ENCODE measurements at regions not wholly inside any gene's neighbourhood (a gene's known extent, or its start where the extent isn't known, plus 50 kb on each side); places are given as distances from the start of the nearest gene placed in this dataset.

DNA sequence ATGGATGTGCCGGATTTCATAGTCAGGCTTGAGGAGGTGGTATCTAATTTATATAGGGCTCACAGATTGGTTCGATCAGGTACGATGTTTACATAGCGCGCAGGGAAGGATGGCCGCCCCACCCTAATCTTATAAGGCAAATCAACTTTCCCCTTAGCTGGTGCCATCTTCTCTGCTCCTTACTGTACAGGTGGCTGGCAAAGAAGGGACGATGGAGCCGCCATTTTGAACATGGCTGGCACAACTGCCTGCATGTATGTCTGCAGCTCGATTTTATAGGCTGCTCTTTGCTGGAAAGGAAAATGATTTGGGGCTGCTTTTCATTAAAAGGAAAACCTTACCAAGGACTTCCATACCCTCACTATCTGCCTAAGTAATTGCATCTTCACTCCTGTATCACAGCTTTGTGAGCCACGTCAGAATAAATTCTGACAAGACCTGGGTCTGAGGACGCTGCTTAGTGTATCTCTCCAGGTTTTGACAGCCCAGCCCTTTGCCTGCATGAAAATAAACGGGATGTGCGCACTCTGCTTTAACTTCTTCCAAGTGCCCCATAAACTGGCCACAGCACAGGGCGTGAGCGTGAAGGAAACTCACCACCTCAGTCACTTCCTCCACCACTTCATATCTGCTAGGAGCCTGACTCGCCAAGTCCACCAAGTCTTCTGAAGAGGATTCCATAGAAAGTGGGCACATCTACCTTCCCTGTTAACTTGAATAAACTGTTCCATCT, 109.4 kb upstream of the ARMC2 start:
- Mint-ChIP-seq H3K36me3 (ENCODE audit: low read depth) (no peaks in the 10 kb centered on the region), H3K27me3 (ENCODE audit: low read depth, poor library complexity) (peaks cover 24% of the 10 kb centered on the region)
- TF ChIP-seq, protein P1, sequence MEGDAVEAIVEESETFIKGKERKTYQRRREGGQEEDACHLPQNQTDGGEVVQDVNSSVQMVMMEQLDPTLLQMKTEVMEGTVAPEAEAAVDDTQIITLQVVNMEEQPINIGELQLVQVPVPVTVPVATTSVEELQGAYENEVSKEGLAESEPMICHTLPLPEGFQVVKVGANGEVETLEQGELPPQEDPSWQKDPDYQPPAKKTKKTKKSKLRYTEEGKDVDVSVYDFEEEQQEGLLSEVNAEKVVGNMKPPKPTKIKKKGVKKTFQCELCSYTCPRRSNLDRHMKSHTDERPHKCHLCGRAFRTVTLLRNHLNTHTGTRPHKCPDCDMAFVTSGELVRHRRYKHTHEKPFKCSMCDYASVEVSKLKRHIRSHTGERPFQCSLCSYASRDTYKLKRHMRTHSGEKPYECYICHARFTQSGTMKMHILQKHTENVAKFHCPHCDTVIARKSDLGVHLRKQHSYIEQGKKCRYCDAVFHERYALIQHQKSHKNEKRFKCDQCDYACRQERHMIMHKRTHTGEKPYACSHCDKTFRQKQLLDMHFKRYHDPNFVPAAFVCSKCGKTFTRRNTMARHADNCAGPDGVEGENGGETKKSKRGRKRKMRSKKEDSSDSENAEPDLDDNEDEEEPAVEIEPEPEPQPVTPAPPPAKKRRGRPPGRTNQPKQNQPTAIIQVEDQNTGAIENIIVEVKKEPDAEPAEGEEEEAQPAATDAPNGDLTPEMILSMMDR (IDR thresholded peaks at IDR 0.05) = no peak

DNA sequence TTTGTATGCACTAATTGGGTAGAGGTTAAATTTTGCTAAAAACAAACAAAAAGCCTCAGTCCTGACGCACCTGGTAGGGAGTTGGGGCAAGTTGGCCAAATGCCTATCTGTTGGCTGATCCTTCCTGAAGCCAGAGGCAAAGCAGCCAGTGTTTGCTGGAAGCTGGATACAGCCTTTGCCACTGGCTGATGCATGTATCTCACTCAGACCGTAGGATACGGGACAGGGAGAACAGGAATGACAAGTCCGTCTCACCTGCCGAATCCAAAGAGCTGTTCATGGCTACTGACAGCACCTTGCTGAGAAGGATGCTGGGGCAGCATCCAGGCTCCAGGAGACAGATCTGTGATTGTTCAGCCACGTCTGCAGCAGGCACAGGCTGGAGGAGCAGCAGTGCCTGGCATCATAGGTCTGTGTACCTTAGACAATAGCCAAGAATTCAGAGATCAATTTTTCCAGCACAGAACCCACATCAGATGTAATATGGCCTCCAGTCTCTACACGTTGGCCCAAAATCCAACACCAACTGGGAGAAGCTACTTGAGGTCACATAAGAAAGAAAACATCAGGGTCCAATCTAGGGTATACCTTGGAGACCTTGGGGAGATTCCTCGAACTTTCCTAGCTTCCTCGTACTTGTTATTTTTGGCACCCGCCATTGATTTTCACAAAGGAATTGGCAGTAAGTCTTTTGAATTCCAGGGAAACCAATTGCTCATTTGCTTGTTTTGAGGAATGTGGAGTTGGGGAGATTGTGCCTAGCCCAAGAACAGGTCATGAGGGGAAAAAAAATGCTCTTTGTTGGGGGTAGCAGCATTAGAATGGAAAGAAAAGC, 108.5 kb upstream of the ARMC2 start:
- TF ChIP-seq, protein P1 (IDR thresholded peaks at IDR 0.05) = no peak
- no peak for DNase-seq
- Mint-ChIP-seq H3K9me3 (no peaks in the 10 kb centered on the region), H3K36me3 (ENCODE audit: low read depth) (no peaks in the 10 kb centered on the region), H3K4me1 (peaks cover 20% of the 10 kb centered on the region), H3K27ac (no peak overlapping the region), H3K4me3 (no peak overlapping the region), H3K27me3 (ENCODE audit: low read depth, poor library complexity) (peaks cover 19% of the 10 kb centered on the region)

More for the DNA sequence above, 109.4 kb upstream of the ARMC2 start:
- H3K27ac Mint-ChIP-seq = no peak overlapping the region
- peaks cover 17% of the 10 kb centered on the region for H3K4me1 Mint-ChIP-seq
- no peak overlapping the region for H3K4me3 Mint-ChIP-seq
- no peaks in the 10 kb centered on the region for H3K9me3 Mint-ChIP-seq
- DNase-seq = no peak

DNA sequence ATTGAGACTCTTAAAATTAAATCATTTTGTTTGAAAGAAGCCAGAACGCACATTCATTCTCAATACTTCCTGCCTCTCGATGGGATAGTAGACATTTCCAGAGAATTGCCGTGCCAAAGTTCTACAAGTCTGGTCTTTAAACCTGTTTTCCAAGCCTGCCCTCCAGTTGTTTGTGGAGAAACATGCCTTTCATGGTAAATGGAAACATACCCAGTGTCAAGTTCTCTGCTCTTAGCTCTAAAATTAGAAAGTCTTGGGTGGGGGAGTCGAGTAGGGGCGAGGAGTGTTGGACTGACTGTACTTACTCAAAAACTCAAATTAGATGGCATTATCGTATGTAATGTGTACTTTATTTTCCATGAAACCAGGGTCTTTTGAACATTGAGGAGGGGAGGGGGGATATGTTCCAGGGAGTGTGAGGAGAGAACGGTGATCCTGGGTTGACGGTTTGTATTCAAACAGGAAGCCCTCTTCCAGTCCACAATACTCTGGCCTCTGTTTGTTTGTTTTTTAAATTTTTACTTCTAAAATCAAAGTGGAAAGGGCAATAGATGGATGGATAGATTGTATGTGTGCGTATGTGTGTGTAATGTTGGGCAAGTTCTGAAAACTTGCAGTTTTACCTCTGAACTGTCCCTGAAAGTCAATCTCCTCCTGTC, 106.8 kb upstream of the ARMC2 start:
- TF ChIP-seq, protein P1 (IDR thresholded peaks at IDR 0.05) = no peak
- no peak overlapping the region for H3K4me3 Mint-ChIP-seq
- no peaks in the 10 kb centered on the region for H3K36me3 Mint-ChIP-seq (ENCODE audit: low read depth)
- no peak for DNase-seq
- H3K27ac Mint-ChIP-seq = no peak overlapping the region
- H3K4me1 Mint-ChIP-seq = peaks cover 30% of the 10 kb centered on the region
- H3K9me3 Mint-ChIP-seq = no peaks in the 10 kb centered on the region
- peaks cover 25% of the 10 kb centered on the region for H3K27me3 Mint-ChIP-seq (ENCODE audit: low read depth, poor library complexity)

DNA sequence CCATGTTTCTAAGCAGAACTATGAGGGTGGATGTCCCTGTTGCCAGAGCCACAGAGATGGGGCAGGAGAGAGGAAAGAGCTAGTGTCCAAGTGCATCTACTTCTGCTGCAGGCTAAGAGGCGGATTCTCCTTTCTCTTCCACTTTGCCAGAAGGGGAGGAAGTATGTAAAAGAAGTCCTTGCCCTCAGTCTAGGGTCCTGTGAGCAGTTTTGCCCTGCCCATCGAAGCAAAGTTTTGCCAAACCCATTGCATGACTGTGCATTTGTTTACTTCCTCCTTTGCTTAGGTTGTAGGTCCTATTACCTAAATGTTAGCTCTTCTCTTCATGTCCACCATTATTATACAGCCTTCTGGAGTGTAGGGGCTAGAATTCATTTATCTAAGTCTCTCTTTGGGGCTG, 106.2 kb upstream of the ARMC2 start:
- H3K9me3 Mint-ChIP-seq = no peaks in the 10 kb centered on the region
- TF ChIP-seq, protein P1 (IDR thresholded peaks at IDR 0.05) = no peak
- H3K36me3 Mint-ChIP-seq (ENCODE audit: low read depth) = no peaks in the 10 kb centered on the region
- H3K4me3 Mint-ChIP-seq = no peak overlapping the region
- DNase-seq = no peak
- H3K4me1 Mint-ChIP-seq = peaks cover 35% of the 10 kb centered on the region
- no peak overlapping the region for H3K27ac Mint-ChIP-seq
- peaks cover 27% of the 10 kb centered on the region for H3K27me3 Mint-ChIP-seq (ENCODE audit: low read depth, poor library complexity)

DNA sequence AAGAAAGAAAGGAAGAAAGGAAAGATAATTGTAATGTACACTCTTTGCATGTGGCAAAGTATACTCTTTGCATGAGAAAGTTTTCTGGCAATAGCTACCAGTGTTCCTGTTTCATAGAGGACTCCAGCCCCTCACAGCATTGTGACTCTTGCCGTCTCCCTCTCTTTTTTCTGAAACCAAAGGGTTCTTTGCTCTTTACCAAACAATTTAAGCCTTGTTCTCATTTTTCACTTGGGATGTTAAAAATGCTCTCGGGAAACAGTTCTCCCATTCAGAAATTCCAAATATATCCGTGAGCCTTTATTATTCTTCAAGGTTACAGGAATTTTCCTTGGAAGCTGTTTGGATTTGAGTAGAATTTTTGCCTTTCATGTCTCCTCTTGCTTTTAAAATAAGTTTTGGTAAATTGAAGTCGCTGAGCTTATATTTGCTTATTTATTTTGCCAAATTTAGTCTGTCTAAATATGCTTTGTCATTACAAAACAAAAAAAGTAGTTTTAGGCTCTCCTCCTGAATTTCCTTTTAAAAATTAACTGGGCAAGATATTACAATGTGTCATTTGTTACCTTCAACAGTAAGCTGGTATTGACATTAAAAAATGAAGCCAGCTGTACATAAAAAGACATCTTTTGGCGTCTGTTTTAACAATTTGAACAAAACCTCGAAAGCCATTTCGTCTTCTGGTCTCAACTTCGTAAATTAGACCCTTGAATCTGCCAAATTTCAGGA, 103.8 kb upstream of the ARMC2 start:
- H3K9me3 Mint-ChIP-seq = no peaks in the 10 kb centered on the region
- DNase-seq = no peak
- H3K27me3 Mint-ChIP-seq (ENCODE audit: low read depth, poor library complexity) = peaks cover 23% of the 10 kb centered on the region
- peaks cover 46% of the 10 kb centered on the region for H3K4me1 Mint-ChIP-seq
- H3K36me3 Mint-ChIP-seq (ENCODE audit: low read depth) = no peaks in the 10 kb centered on the region
- TF ChIP-seq, protein P1 (IDR thresholded peaks at IDR 0.05) = no peak
- H3K27ac Mint-ChIP-seq = no peak overlapping the region
- H3K4me3 Mint-ChIP-seq = no peak overlapping the region
